Neuronal stem cell (in vitro differentiated cells): ENCODE measurements at regions not wholly inside any gene's neighbourhood (a gene's known extent, or its start where the extent isn't known, plus 50 kb on each side); places are given as distances from the start of the nearest gene placed in this dataset.

Experiments used
- DNase-seq: peaks from one replicate; pipeline ENCODE4 v3.0.0-alpha.2; 2013; ENCODE audit warnings: low spot score
- H2AFZ ChIP-seq: one replicate; pipeline ENCODE4 v1.6.1; 2013; ENCODE audit warnings: mild to moderate bottlenecking, low read length, inconsistent platforms
- H2AK5ac ChIP-seq: 2 replicates; pipeline ENCODE4 v1.6.1; 2013; ENCODE audit warnings: low read depth, mild to moderate bottlenecking, inconsistent platforms, low read length, moderate library complexity, mixed read lengths
- H2BK120ac ChIP-seq: 2 replicates; pipeline ENCODE4 v1.6.1; 2013; ENCODE audit warnings: low read depth, mild to moderate bottlenecking, inconsistent platforms, low read length, moderate library complexity, mixed read lengths
- H2BK12ac ChIP-seq: one replicate; pipeline ENCODE4 v1.6.1; 2013; ENCODE audit warnings: low read length, inconsistent platforms
- H2BK15ac ChIP-seq: 2 replicates; pipeline ENCODE4 v1.6.1; 2013; ENCODE audit warnings: mild to moderate bottlenecking, low read length, inconsistent platforms, mixed read lengths
- H2BK5ac ChIP-seq: one replicate; pipeline ENCODE4 v1.6.1; 2013; ENCODE audit warnings: inconsistent platforms, mild to moderate bottlenecking, low read length, moderate library complexity
- H3K14ac ChIP-seq: one replicate; pipeline ENCODE4 v1.6.1; 2013; ENCODE audit warnings: low read length, inconsistent platforms
- H3K18ac ChIP-seq: 2 replicates; pipeline ENCODE4 v1.6.1; 2013; ENCODE audit warnings: low read length, inconsistent platforms
- H3K23ac ChIP-seq: 2 replicates; pipeline ENCODE4 v1.6.1; 2013; ENCODE audit warnings: low read depth, mild to moderate bottlenecking, mixed read lengths, low read length, inconsistent platforms; ENCODE audit not compliant: poor library complexity
- H3K27ac ChIP-seq: replicated peaks from 3 replicates; pipeline ENCODE4 v1.5.1; 2013; ENCODE audit warnings: low read length, inconsistent platforms
- H3K27me3 ChIP-seq, 3 experiments: 2 replicates each; pipeline ENCODE4 v1.6.1; 2013; ENCODE audit warnings: low read length in 3 of 3, mild to moderate bottlenecking in 2 of 3, inconsistent platforms in 1 of 3, low read depth in 1 of 3, mixed read lengths in 1 of 3, moderate library complexity in 1 of 3; ENCODE audit not compliant: control insufficient read depth in 3 of 3, insufficient read depth in 3 of 3
- H3K36me3 ChIP-seq, 2 donors: replicated peaks in 1 of 2; 2 replicates each; pipeline ENCODE4 v1.6.1; 2013; ENCODE audit warnings: low read length in 2 of 2; ENCODE audit not compliant: control insufficient read depth in 2 of 2, insufficient read depth in 2 of 2
- H3K4ac ChIP-seq: 2 replicates; pipeline ENCODE4 v1.6.1; 2013; ENCODE audit warnings: inconsistent platforms, mild to moderate bottlenecking, low read length, moderate library complexity
- H3K4me1 ChIP-seq, 2 donors: 1 replicate in 1 of 2; 2 replicates in 1 of 2; pipeline ENCODE4 v1.6.1; 2013; ENCODE audit warnings: low read length in 2 of 2, low read depth in 1 of 2; ENCODE audit not compliant: control insufficient read depth in 2 of 2, insufficient read depth in 1 of 2
- H3K4me2 ChIP-seq: one replicate; pipeline ENCODE4 v1.6.1; 2013; ENCODE audit warnings: mild to moderate bottlenecking, low read length, inconsistent platforms; ENCODE audit not compliant: insufficient read depth, poor library complexity, severe bottlenecking
- H3K4me3 ChIP-seq, 2 donors: 2 replicates each; pipeline ENCODE4 v1.5.1; 2013; ENCODE audit warnings: low read length in 2 of 2, mild to moderate bottlenecking in 2 of 2, inconsistent platforms in 1 of 2, moderate library complexity in 1 of 2
- H3K79me1 ChIP-seq: one replicate; pipeline ENCODE4 v1.6.1; 2013; ENCODE audit warnings: low read depth, mild to moderate bottlenecking, inconsistent platforms, low read length, moderate library complexity
- H3K9ac ChIP-seq: one replicate; pipeline ENCODE4 v1.6.1; 2013; ENCODE audit warnings: mild to moderate bottlenecking, low read depth, low read length, inconsistent platforms; ENCODE audit not compliant: poor library complexity
- H3K9me3 ChIP-seq, 2 donors: replicated peaks in 1 of 2; 2 replicates each; pipeline versions ENCODE3 to v1.6.1; 2013; ENCODE audit warnings: low read length in 2 of 2, mild to moderate bottlenecking in 2 of 2, inconsistent platforms in 1 of 2, low read depth in 1 of 2, mixed read lengths in 1 of 2, moderate library complexity in 1 of 2; ENCODE audit not compliant: control insufficient read depth in 2 of 2, insufficient read depth in 1 of 2
- H4K8ac ChIP-seq: one replicate; pipeline ENCODE4 v1.6.1; 2013; ENCODE audit warnings: low read depth, mild to moderate bottlenecking, inconsistent platforms, low read length, moderate library complexity
- H4K91ac ChIP-seq: one replicate; pipeline ENCODE4 v1.6.1; 2013; ENCODE audit warnings: low read length, low read depth, mild to moderate bottlenecking, inconsistent platforms; ENCODE audit not compliant: poor library complexity
- WGBS, 2 donors: extraction: QIAGEN DNeasy Blood & Tissue Kit; methylation state at CpG; one replicate each; pipeline ENCODE4 v1.1.7; 2013; ENCODE audit warnings: missing lambda C conversion rate in 2 of 2, mixed read lengths in 1 of 2; ENCODE audit not compliant: insufficient read length in 2 of 2, insufficient replicate concordance in 1 of 2; ENCODE audit errors: extremely low coverage in 2 of 2; 5-methylcytosine and 5-hydroxymethylcytosine counted together

DNA sequence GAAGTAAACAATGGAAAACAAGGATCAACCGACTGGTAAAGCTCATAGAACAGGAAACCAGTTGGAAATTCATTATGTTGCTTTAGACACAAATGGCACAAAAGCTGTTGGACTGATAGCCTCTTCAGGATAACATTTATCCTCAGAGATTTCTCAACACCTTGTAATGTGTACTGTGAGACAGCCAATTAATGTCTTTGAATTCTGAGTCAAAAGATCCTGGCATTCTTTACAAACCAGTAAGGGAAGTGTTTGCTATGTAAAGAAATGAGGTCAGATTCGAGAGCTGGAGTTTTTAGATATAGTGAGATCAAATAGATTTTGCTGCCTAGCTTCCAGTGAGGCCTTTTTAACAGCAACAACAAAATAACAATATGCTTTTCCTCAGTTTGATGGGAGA lies 439.2 kb downstream of the C6orf118 start:
- H3K79me1 ChIP-seq: no peaks in the 10 kb centered on the region
- H4K8ac ChIP-seq: no peak overlapping the region
- H2BK5ac ChIP-seq: no peak overlapping the region
- H3K27me3 ChIP-seq: no peaks in the 10 kb centered on the region
- H2AK5ac ChIP-seq: no peak overlapping the region
- no peak overlapping the region for H3K4me3 ChIP-seq
- H3K23ac ChIP-seq: no peak overlapping the region
- no peak overlapping the region for H4K91ac ChIP-seq
- peaks cover 2 to 9% of the 10 kb centered on the region in 2 donors for H3K9me3 ChIP-seq
- DNase-seq: no peak
- H3K4ac ChIP-seq: no peak overlapping the region
- no peaks in the 10 kb centered on the region for H3K36me3 ChIP-seq
- H3K4me2 ChIP-seq: no peak overlapping the region
- peaks cover 0 to 2% of the 10 kb centered on the region in 2 donors for H3K4me1 ChIP-seq
- no peak overlapping the region for H2BK12ac ChIP-seq
- H3K14ac ChIP-seq: no peak overlapping the region
- H2BK120ac ChIP-seq: no peak overlapping the region
- H2BK15ac ChIP-seq: no peak overlapping the region
- H3K9ac ChIP-seq: no peak overlapping the region
- H2AFZ ChIP-seq: peak overlapping the region; percentile 25
- no peak overlapping the region for H3K18ac ChIP-seq
- H3K27ac ChIP-seq: no peak overlapping the region
- WGBS, 2 donors: no CpG with 5 or more reads among the region's 2 CpGs

GRCh38 chr6:164861967-164862366 lies 447.4 kb downstream of the C6orf118 start:
- no peak overlapping the region for H3K4me2 ChIP-seq
- no peaks in the 10 kb centered on the region for H3K9me3 ChIP-seq
- H3K4me1 ChIP-seq: peaks cover 0 to 3% of the 10 kb centered on the region in 2 donors
- no CpG with 5 or more reads among the region's 4 CpGs for WGBS, 2 donors
- H2AFZ ChIP-seq: peak overlapping the region; percentile 56
- no peak overlapping the region for H2BK15ac ChIP-seq
- H4K91ac ChIP-seq: no peak overlapping the region
- no peak overlapping the region for H3K18ac ChIP-seq
- no peak overlapping the region for H3K4me3 ChIP-seq
- no peak overlapping the region for H2BK12ac ChIP-seq
- H2AK5ac ChIP-seq: no peak overlapping the region
- H3K27me3 ChIP-seq: no peaks in the 10 kb centered on the region
- no peaks in the 10 kb centered on the region for H3K36me3 ChIP-seq
- no peak overlapping the region for H3K4ac ChIP-seq
- H4K8ac ChIP-seq: no peak overlapping the region
- no peak overlapping the region for H2BK5ac ChIP-seq
- peaks cover 1% of the 10 kb centered on the region for H3K79me1 ChIP-seq
- H2BK120ac ChIP-seq: no peak overlapping the region
- no peak overlapping the region for H3K9ac ChIP-seq
- no peak for DNase-seq
- no peak overlapping the region for H3K23ac ChIP-seq
- no peak overlapping the region for H3K14ac ChIP-seq
- H3K27ac ChIP-seq: no peak overlapping the region

GRCh38 chr6:164859816-164860215 lies 449.6 kb downstream of the C6orf118 start:
- Histone ChIP-seq H4K91ac (no peak overlapping the region), H3K23ac (no peak overlapping the region), H3K18ac (no peak overlapping the region), H2BK5ac (no peak overlapping the region), H3K9me3 (no peaks in the 10 kb centered on the region), H2BK120ac (no peak overlapping the region), H3K27me3 (no peaks in the 10 kb centered on the region), H3K27ac (no peak overlapping the region), H3K36me3 (no peaks in the 10 kb centered on the region), H3K14ac (no peak overlapping the region), H2AFZ (peak overlapping the region; percentile 78), H3K4me1 (peaks cover 0 to 3% of the 10 kb centered on the region in 2 donors), H2BK15ac (no peak overlapping the region), H2AK5ac (no peak overlapping the region), H3K9ac (no peak overlapping the region), H4K8ac (no peak overlapping the region), H3K4me3 (no peak overlapping the region), H3K4ac (no peak overlapping the region), H3K4me2 (no peak overlapping the region), H3K79me1 (peaks cover 1% of the 10 kb centered on the region), H2BK12ac (no peak overlapping the region)
- no CpG with 5 or more reads among the region's 6 CpGs for WGBS, 2 donors
- no peak for DNase-seq

- Histone ChIP-seq H3K4me3 (no peak overlapping the region), H3K4ac (no peak overlapping the region), H3K9ac (no peak overlapping the region), H3K27ac (no peak overlapping the region), H3K79me1 (peaks cover 1% of the 10 kb centered on the region), H4K91ac (no peak overlapping the region), H3K18ac (no peak overlapping the region), H2BK15ac (no peak overlapping the region), H3K36me3 (no peaks in the 10 kb centered on the region), H3K4me1 (no peaks in the 10 kb centered on the region), H3K27me3 (no peaks in the 10 kb centered on the region), H3K4me2 (no peak overlapping the region), H3K23ac (no peak overlapping the region), H2BK12ac (no peak overlapping the region), H2BK120ac (no peak overlapping the region), H4K8ac (no peak overlapping the region), H2BK5ac (no peak overlapping the region), H3K14ac (no peak overlapping the region), H3K9me3 (no peaks in the 10 kb centered on the region), H2AFZ (no peak overlapping the region), H2AK5ac (no peak overlapping the region)
- no peak for DNase-seq
- no CpG with 5 or more reads among the region's 8 CpGs for WGBS, 2 donors
Observed at GRCh38 chr6:164856138-164856537, 453.3 kb downstream of the C6orf118 start.
